ENCODE measurements at regions not wholly inside any gene's neighbourhood (a gene's known extent, or its start where the extent isn't known, plus 50 kb on each side); places are given as distances from the start of the nearest gene placed in this dataset.

DNA sequence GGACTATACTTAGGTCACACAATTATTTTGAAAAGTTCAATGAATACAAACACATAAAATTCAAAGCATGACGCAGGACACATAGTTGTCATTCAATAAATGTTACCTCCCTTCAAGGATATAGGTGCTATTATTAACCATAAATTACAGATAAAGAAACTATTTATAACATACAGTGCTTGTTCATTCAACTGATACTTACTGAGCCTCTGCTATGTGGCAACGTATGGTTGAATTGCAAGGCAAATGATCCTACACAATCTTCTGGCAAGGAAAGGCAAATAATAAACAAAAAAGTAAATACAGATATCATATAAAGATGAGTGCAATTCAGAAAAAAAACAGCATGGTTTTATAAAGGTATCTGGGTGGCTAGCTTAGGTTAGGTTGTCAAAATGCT is 614.7 kb downstream of the LTN1 start:
- ChIA-PET CTCF (no interaction called here), POLR2A (ENCODE audit: low non-redundant PET) (no interaction called here)
- DNase-seq (ENCODE audit: low spot score) = no peak
- H3K4me3 ChIP-seq (ENCODE audit: low read depth, low read length, poor library complexity, severe bottlenecking) = no peak overlapping the region
- no peak overlapping the region for H3K27ac ChIP-seq (ENCODE audit: low read depth, low read length, poor library complexity, severe bottlenecking)
- H3K4me1 ChIP-seq (ENCODE audit: insufficient read depth, low read length, poor library complexity, severe bottlenecking) = no peaks in the 10 kb centered on the region
- no TSS peak for BruUV-seq (replicated peaks)
- no peaks in the 10 kb centered on the region for H3K27me3 ChIP-seq (replicated peaks; ENCODE audit: insufficient read depth, low read depth, low read length, poor library complexity)
- intact Hi-C loops (cut with micrococcal nuclease; ENCODE audit: unreplicated experiment) = no loop called here
- no peaks in the 10 kb centered on the region for H3K36me3 ChIP-seq (ENCODE audit: insufficient read depth, low read length, poor library complexity, severe bottlenecking)
- no peaks in the 10 kb centered on the region for H3K9me3 ChIP-seq (ENCODE audit: low read depth, low read length, poor library complexity, severe bottlenecking)
- TF ChIP-seq EZH2 (IDR thresholded peaks at IDR 0.05; ENCODE audit: borderline replicate concordance, low read depth, low read length, poor library complexity, severe bottlenecking) = no peak
- TF ChIP-seq, protein P1, sequence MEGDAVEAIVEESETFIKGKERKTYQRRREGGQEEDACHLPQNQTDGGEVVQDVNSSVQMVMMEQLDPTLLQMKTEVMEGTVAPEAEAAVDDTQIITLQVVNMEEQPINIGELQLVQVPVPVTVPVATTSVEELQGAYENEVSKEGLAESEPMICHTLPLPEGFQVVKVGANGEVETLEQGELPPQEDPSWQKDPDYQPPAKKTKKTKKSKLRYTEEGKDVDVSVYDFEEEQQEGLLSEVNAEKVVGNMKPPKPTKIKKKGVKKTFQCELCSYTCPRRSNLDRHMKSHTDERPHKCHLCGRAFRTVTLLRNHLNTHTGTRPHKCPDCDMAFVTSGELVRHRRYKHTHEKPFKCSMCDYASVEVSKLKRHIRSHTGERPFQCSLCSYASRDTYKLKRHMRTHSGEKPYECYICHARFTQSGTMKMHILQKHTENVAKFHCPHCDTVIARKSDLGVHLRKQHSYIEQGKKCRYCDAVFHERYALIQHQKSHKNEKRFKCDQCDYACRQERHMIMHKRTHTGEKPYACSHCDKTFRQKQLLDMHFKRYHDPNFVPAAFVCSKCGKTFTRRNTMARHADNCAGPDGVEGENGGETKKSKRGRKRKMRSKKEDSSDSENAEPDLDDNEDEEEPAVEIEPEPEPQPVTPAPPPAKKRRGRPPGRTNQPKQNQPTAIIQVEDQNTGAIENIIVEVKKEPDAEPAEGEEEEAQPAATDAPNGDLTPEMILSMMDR (conservative IDR thresholded peaks at IDR 0.05; ENCODE audit: low read depth, low read length) = no peak

DNA sequence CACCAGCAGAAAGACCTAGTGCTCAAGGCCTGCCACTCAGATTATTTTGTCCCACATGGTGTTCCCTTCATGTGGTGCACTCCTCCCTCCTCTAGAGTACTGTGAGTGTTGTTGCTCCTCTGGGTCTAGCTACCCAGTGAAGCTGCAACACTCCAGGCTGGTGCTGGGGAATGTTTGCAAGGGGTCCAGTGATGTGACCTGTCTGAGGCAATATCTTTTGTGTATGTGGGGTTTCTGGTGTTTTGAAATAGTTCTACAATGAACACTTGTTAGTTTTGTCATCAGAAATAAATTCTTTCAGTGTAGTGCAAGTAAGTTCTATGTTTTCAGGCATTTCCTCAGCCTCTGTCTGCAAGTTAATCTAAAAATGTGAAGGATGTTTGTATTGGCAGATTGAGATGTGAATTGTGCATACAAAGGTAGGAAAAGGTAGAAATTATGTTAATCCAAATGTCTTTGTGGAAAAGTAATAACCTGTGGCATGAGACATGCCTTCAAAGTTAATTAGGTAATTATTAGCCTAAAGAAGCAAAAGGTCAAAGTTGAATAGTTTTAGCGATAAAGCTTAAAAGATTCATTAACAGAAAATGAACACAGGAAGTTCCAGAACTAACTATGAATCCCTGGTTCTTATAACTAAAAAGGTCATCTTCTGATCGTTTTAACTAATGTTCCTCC is 616.8 kb downstream of the LTN1 start:
- H3K36me3 ChIP-seq (ENCODE audit: insufficient read depth, low read length, poor library complexity, severe bottlenecking) = no peaks in the 10 kb centered on the region
- no peak overlapping the region for H3K27ac ChIP-seq (ENCODE audit: low read depth, low read length, poor library complexity, severe bottlenecking)
- POLR2A ChIA-PET (ENCODE audit: low non-redundant PET) = no interaction called here
- BruUV-seq (replicated peaks) = no TSS peak
- DNase-seq (ENCODE audit: low spot score) = no peak
- H3K27me3 ChIP-seq (replicated peaks; ENCODE audit: insufficient read depth, low read depth, low read length, poor library complexity) = no peaks in the 10 kb centered on the region
- no peaks in the 10 kb centered on the region for H3K9me3 ChIP-seq (ENCODE audit: low read depth, low read length, poor library complexity, severe bottlenecking)
- CTCF ChIA-PET = no interaction called here
- H3K4me1 ChIP-seq (ENCODE audit: insufficient read depth, low read length, poor library complexity, severe bottlenecking) = no peaks in the 10 kb centered on the region
- H3K4me3 ChIP-seq (ENCODE audit: low read depth, low read length, poor library complexity, severe bottlenecking) = no peak overlapping the region
- TF ChIP-seq, protein P1 (conservative IDR thresholded peaks at IDR 0.05; ENCODE audit: low read depth, low read length) = no peak
- TF ChIP-seq EZH2 (IDR thresholded peaks at IDR 0.05; ENCODE audit: borderline replicate concordance, low read depth, low read length, poor library complexity, severe bottlenecking) = no peak
- intact Hi-C loops (cut with micrococcal nuclease; ENCODE audit: unreplicated experiment) = no loop called here

- TF ChIP-seq EZH2 (IDR thresholded peaks at IDR 0.05; ENCODE audit: borderline replicate concordance, low read depth, low read length, poor library complexity, severe bottlenecking) = no peak
- TF ChIP-seq, protein P1 (conservative IDR thresholded peaks at IDR 0.05; ENCODE audit: low read depth, low read length) = no peak
- intact Hi-C loops (cut with micrococcal nuclease; ENCODE audit: unreplicated experiment) = no loop called here
- Histone ChIP-seq H3K9me3 (ENCODE audit: low read depth, low read length, poor library complexity, severe bottlenecking) (no peaks in the 10 kb centered on the region), H3K27ac (ENCODE audit: low read depth, low read length, poor library complexity, severe bottlenecking) (no peak overlapping the region), H3K36me3 (ENCODE audit: insufficient read depth, low read length, poor library complexity, severe bottlenecking) (no peaks in the 10 kb centered on the region), H3K27me3 (replicated peaks; ENCODE audit: insufficient read depth, low read depth, low read length, poor library complexity) (no peaks in the 10 kb centered on the region), H3K4me3 (ENCODE audit: low read depth, low read length, poor library complexity, severe bottlenecking) (no peak overlapping the region), H3K4me1 (ENCODE audit: insufficient read depth, low read length, poor library complexity, severe bottlenecking) (no peaks in the 10 kb centered on the region)
- ChIA-PET POLR2A (ENCODE audit: low non-redundant PET) (no interaction called here), CTCF (interaction anchor here (0.6 kb wide), 1 partner anchor 371 kb away, joined by 3 read pairs; no protein-coding TSS in a partner anchor)
- BruUV-seq (replicated peaks) = no TSS peak
- DNase-seq (ENCODE audit: low spot score) = no peak
These were observed 617.8 kb downstream of the LTN1 start for GRCh38 chr21:28374881-28375280.

Measured in A673 (cell line).